ENCODE measurements at regions not wholly inside any gene's neighbourhood (a gene's known extent, or its start where the extent isn't known, plus 50 kb on each side); places are given as distances from the start of the nearest gene placed in this dataset.

GRCh38 chrX:111035991-111036390, 60.0 kb upstream of the PAK3 start:
- TF ChIP-seq CTCF (conservative IDR thresholded peaks at IDR 0.05 in 1 of 2, IDR thresholded peaks at IDR 0.05 in 1 of 2; ENCODE audit: low read depth in 1 of 2, low read length in 2 of 2) (no peak), EZH2 (IDR thresholded peaks at IDR 0.05; ENCODE audit: low read length, missing control alignments) (no peak)
